HEK293T (cell line): ENCODE measurements at regions not wholly inside any gene's neighbourhood (a gene's known extent, or its start where the extent isn't known, plus 50 kb on each side); places are given as distances from the start of the nearest gene placed in this dataset.

Experiments
- BHLHE40 ChIP-seq: fragments of 450-650 bp; IDR thresholded peaks from 2 replicates; pipeline ENCODE4 v1.6.1; 2016; ENCODE audit warnings: mild to moderate bottlenecking, moderate library complexity, borderline replicate concordance
- FOXA1 ChIP-seq: fragments of 450-650 bp; IDR thresholded peaks from 2 replicates; pipeline ENCODE4 v1.6.1; 2016; ENCODE audit warnings: mild to moderate bottlenecking
- LEF1 ChIP-seq: fragments of 450-650 bp; IDR thresholded peaks from 2 replicates; pipeline ENCODE4 v1.6.1; 2017; ENCODE audit warnings: mild to moderate bottlenecking, borderline replicate concordance
- NFRKB ChIP-seq: fragments of 450-650 bp; IDR thresholded peaks from 2 replicates; pipeline ENCODE4 v1.6.1; 2016; ENCODE audit warnings: mild to moderate bottlenecking, moderate library complexity
- SP1 ChIP-seq: fragments of 450-650 bp; IDR thresholded peaks from 2 replicates; pipeline ENCODE4 v1.6.1; 2017
- SUZ12 ChIP-seq: fragments of 450-650 bp; IDR thresholded peaks from 2 replicates; pipeline ENCODE4 v1.6.1; 2016; ENCODE audit warnings: mild to moderate bottlenecking
- TARDBP ChIP-seq: fragments of 450-650 bp; IDR thresholded peaks from 2 replicates; pipeline ENCODE4 v1.6.1; 2016
- TF ChIP-seq, protein P1 (sequence below): fragments of 450-650 bp; IDR thresholded peaks from 2 replicates; pipeline ENCODE4 v1.6.1; 2016

DNA sequence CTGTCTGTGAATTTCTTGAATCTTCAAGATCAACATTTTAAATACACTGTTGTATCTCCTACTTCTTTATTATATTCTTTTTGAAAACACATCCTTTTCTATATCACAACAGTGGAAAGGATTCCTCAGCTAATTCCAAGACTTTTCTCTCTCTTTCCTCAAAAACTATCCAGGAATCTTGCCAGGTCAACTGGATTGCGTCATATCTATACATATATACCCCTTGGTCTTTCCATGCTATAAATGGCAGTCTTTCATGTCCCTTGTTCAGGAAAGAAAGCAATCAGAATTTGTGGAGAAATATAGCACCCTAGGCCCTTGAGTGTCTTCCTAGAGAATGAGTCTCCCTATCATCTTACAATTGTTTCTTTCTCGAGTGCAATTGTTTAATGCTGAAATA, 149.0 kb downstream of the KCNA5 start:
- TF ChIP-seq BHLHE40, result no peak
- TF ChIP-seq TARDBP, result no peak
- TF ChIP-seq SUZ12, result no peak
- no peak for TF ChIP-seq SP1
- TF ChIP-seq, protein P1, sequence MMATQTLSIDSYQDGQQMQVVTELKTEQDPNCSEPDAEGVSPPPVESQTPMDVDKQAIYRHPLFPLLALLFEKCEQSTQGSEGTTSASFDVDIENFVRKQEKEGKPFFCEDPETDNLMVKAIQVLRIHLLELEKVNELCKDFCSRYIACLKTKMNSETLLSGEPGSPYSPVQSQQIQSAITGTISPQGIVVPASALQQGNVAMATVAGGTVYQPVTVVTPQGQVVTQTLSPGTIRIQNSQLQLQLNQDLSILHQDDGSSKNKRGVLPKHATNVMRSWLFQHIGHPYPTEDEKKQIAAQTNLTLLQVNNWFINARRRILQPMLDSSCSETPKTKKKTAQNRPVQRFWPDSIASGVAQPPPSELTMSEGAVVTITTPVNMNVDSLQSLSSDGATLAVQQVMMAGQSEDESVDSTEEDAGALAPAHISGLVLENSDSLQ, result no peak
- no peak for TF ChIP-seq NFRKB
- TF ChIP-seq LEF1, result no peak
- no peak for TF ChIP-seq FOXA1
